Breast epithelium (tissue), 4 donors: ENCODE measurements at regions not wholly inside any gene's neighbourhood (a gene's known extent, or its start where the extent isn't known, plus 50 kb on each side); places are given as distances from the start of the nearest gene placed in this dataset.

ENCODE experiments used
- DNase-seq, 2 donors: peaks; one replicate each; pipeline ENCODE4 v3.0.0-alpha.2; 2019; ENCODE audit warnings: low spot score in 2 of 2
- H3K27ac ChIP-seq, 2 donors: fragments of 200-600 bp; sonication (generic) in 1 of 2; one replicate each; pipeline ENCODE4 v1.5.1; 2016 to 2019; ENCODE audit warnings: mild to moderate bottlenecking in 1 of 2
- H3K27me3 ChIP-seq, 2 donors: fragments of 200-600 bp; sonication (generic) in 1 of 2; one replicate each; pipeline versions ENCODE4 v1.5.1 to v1.6.0; 2017 to 2019; ENCODE audit warnings: control low read depth in 1 of 2, mild to moderate bottlenecking in 1 of 2
- H3K36me3 ChIP-seq: fragments of 200-600 bp; one replicate; pipeline ENCODE4 v1.5.1; 2019
- H3K4me1 ChIP-seq, 2 donors: fragments of 200-600 bp; sonication (generic); one replicate each; pipeline ENCODE4 v1.5.1; 2016 to 2019; ENCODE audit warnings: control low read depth in 1 of 2
- H3K4me3 ChIP-seq, 3 donors: fragments of 200-600 bp; sonication (generic); 1 replicate in 2 of 3; 2 replicates in 1 of 3; pipeline ENCODE4 v1.5.1; 2016 to 2019; ENCODE audit warnings: mild to moderate bottlenecking in 3 of 3, moderate library complexity in 2 of 3
- H3K9me3 ChIP-seq, 2 donors: fragments of 200-600 bp; sonication (generic) in 1 of 2; one replicate each; pipeline ENCODE4 v1.5.1; 2016 to 2019; ENCODE audit warnings: control low read depth in 1 of 2
- POLR2A ChIP-seq: fragments of 450-650 bp; IDR thresholded peaks from one replicate; pipeline ENCODE4 v1.6.1; 2016; ENCODE audit warnings: antibody characterized with exemption, mild to moderate bottlenecking, moderate library complexity
- POLR2AphosphoS5 ChIP-seq, 3 donors: sonication (generic); formaldehyde crosslinking; IDR thresholded peaks; one replicate each; pipeline ENCODE4 v1.6.1; 2017; ENCODE audit warnings: antibody characterized with exemption in 3 of 3
- intact Hi-C: fragments of 100-400 bp; cut with DNase I; formaldehyde crosslinking; loops from one replicate; pipeline ENCODE4 v1.15.1; 2023; ENCODE audit warnings: low total_unique reads
- TF ChIP-seq, protein P1 (sequence below), 3 donors: fragments of 450-650 bp; IDR thresholded peaks; one replicate each; pipeline ENCODE4 v1.5.1; 2016 to 2017; ENCODE audit warnings: antibody characterized with exemption in 3 of 3, mild to moderate bottlenecking in 3 of 3, moderate library complexity in 3 of 3

DNA sequence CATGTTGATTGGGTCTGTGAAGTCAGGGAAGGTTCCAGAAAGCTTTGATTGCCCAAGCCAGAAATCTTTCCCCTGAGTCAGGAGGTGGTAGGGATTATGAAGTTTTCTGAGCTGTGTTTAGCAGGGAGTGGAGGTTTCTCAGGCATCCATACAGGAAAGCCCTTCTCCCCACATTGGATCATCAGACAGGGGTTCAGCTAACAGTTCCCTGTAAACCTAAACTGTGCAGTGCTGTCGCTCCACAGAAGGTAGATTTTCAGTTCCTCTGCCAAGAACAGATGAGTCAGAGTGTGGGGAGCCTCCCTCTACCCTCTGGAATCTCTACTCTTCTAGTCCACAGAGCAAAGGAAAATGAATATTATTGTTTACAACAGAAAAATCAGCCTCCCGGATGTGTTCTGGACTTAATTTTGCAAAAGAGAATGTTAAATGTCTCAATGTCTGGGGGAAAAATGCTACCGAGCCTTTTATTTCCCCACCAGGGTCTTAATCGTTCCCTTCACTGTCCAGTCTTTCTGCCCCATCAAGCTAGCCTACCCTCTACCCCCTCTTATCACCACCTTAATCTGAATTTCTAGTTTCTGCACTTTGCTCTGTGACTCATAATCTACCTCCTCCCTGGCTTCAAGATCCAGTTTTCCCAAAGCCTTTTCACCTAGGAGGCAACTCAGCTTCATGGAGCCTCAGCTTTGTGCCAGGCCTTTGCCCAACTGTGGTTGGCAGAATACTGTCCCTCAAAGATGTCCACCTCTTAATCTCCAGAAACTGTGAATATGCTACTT is 355.6 kb downstream of the PRDM2 start:
- H3K27ac ChIP-seq: peak overlapping the region; percentile 48 to 52
- no peaks in the 10 kb centered on the region for H3K4me1 ChIP-seq
- TF ChIP-seq, protein P1, sequence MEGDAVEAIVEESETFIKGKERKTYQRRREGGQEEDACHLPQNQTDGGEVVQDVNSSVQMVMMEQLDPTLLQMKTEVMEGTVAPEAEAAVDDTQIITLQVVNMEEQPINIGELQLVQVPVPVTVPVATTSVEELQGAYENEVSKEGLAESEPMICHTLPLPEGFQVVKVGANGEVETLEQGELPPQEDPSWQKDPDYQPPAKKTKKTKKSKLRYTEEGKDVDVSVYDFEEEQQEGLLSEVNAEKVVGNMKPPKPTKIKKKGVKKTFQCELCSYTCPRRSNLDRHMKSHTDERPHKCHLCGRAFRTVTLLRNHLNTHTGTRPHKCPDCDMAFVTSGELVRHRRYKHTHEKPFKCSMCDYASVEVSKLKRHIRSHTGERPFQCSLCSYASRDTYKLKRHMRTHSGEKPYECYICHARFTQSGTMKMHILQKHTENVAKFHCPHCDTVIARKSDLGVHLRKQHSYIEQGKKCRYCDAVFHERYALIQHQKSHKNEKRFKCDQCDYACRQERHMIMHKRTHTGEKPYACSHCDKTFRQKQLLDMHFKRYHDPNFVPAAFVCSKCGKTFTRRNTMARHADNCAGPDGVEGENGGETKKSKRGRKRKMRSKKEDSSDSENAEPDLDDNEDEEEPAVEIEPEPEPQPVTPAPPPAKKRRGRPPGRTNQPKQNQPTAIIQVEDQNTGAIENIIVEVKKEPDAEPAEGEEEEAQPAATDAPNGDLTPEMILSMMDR (IDR thresholded peaks at IDR 0.05): no peak
- TF ChIP-seq POLR2A (no peak), POLR2AphosphoS5 (IDR thresholded peaks at IDR 0.05) (no peak)

DNA sequence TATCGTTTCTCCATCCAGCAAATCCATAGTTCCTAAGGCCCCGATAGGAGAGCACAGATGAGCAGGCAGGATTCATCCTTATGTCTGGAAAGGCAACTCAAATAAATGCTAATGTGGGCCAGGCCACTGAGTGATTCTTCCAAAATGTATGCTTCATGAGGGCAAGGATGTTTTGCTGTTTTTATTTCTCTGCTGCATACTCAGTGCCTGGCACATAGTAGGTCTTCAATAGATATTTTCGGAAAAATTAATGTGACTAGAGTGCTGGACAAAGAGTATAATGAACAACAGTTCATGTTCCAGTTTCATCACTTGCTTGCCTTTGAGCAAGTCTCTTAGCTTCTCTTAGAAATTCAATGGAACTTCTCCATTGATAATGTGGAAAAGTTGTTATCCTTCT is 357.7 kb downstream of the PRDM2 start:
- Histone ChIP-seq H3K27ac (no peak overlapping the region), H3K27me3 (no peaks in the 10 kb centered on the region), H3K36me3 (no peaks in the 10 kb centered on the region), H3K9me3 (peaks cover 0 to 9% of the 10 kb centered on the region in 2 donors), H3K4me1 (no peaks in the 10 kb centered on the region), H3K4me3 (no peak overlapping the region)
- intact Hi-C loops: loop anchor here (10.0 kb wide), 1 partner anchor 797 kb away; no protein-coding TSS in a partner anchor
- TF ChIP-seq POLR2A: no peak
- no peak for TF ChIP-seq POLR2AphosphoS5 (IDR thresholded peaks at IDR 0.05)
- TF ChIP-seq, protein P1 (IDR thresholded peaks at IDR 0.05): no peak
- no peak for DNase-seq

More for the DNA sequence above, 355.6 kb downstream of the PRDM2 start:
- DNase-seq: no peak
- Histone ChIP-seq H3K36me3 (no peaks in the 10 kb centered on the region), H3K4me3 (no peak overlapping the region), H3K9me3 (peaks cover 0 to 9% of the 10 kb centered on the region in 2 donors), H3K27me3 (no peaks in the 10 kb centered on the region)
- intact Hi-C loops: loop anchor here (10.0 kb wide), 1 partner anchor 799 kb away; no protein-coding TSS in a partner anchor

DNA sequence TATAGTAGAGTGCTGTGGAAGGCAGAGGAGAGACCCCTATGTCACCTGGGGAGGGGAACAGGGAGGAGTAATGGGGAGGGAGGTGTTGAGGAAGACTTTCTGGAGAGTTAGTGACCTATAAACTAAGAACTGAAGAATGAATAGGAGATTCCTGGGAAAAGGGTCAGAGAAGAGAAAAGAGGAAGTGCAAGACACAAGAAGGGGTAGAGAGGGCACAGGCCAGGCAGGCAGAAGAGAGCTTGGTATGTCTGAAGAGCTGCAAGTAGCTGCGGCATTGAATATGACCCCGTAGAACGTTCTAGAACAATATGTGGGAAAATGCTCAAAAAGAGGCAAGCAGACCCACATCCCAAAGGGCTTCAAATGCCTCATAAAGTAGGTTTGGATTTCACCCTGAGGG is 361.2 kb downstream of the PRDM2 start:
- Histone ChIP-seq H3K9me3 (peaks cover 0 to 9% of the 10 kb centered on the region in 2 donors), H3K4me3 (no peak overlapping the region), H3K27ac (no peak overlapping the region), H3K27me3 (no peaks in the 10 kb centered on the region), H3K36me3 (no peaks in the 10 kb centered on the region), H3K4me1 (no peaks in the 10 kb centered on the region)
- no peak for DNase-seq
- TF ChIP-seq POLR2A: no peak
- TF ChIP-seq POLR2AphosphoS5 (IDR thresholded peaks at IDR 0.05): no peak
- TF ChIP-seq, protein P1 (IDR thresholded peaks at IDR 0.05): no peak
- intact Hi-C loops: no loop called here

DNA sequence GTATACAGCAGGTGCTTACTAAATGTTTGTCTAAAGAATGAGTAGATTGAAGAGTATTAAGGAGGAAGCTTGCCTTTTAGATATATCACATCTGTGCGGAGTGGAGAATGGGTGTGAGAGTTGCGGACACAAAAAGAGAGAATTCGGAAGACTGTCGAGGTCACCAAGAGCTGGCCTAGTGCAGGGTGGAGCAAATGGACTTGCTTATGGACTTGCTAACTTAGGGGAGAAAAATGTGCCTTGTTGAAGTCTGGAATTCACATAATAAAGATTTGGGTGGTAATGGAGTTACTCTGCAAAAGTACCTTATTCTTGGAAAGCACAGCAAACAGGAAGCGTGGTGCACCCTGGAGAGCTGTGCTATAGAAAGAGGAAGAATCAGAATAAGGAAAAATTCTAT is 361.7 kb downstream of the PRDM2 start:
- no peaks in the 10 kb centered on the region for H3K4me1 ChIP-seq
- no peak for DNase-seq

DNA sequence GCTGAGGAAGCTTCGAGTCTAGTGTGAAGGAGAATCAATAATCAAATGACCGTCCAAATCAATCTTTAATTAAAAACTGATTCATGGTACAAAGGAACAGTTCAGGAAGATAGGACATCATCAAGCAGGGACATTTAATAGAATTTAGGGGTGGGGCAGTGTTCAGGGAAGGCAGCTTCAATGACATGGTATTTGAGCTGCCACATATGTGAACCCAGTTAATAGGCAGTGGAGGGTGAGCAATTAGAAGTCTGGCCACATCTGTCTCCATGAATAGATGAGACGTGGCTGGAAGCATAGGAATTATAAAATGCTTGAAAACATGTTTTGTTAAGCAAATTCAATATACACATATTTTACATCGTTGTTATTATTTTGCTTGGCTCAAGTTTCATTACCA is 362.7 kb downstream of the PRDM2 start:
- H3K4me3 ChIP-seq: no peak overlapping the region
- TF ChIP-seq, protein P1 (IDR thresholded peaks at IDR 0.05): no peak
- TF ChIP-seq POLR2AphosphoS5 (IDR thresholded peaks at IDR 0.05): no peak
- TF ChIP-seq POLR2A: no peak
- peaks cover 0 to 9% of the 10 kb centered on the region in 2 donors for H3K9me3 ChIP-seq
- H3K27ac ChIP-seq: no peak overlapping the region
- intact Hi-C loops: no loop called here
- H3K27me3 ChIP-seq: no peaks in the 10 kb centered on the region
- no peaks in the 10 kb centered on the region for H3K36me3 ChIP-seq
- DNase-seq: no peak
- no peaks in the 10 kb centered on the region for H3K4me1 ChIP-seq

More for the DNA sequence above, 361.7 kb downstream of the PRDM2 start:
- intact Hi-C loops: no loop called here
- Histone ChIP-seq H3K27me3 (no peaks in the 10 kb centered on the region), H3K9me3 (peaks cover 0 to 9% of the 10 kb centered on the region in 2 donors), H3K4me3 (no peak overlapping the region), H3K27ac (no peak overlapping the region), H3K36me3 (no peaks in the 10 kb centered on the region)
- TF ChIP-seq POLR2A: no peak
- no peak for TF ChIP-seq POLR2AphosphoS5 (IDR thresholded peaks at IDR 0.05)
- TF ChIP-seq, protein P1 (IDR thresholded peaks at IDR 0.05): no peak
